ENCODE measurements at regions not wholly inside any gene's neighbourhood (a gene's known extent, or its start where the extent isn't known, plus 50 kb on each side); places are given as distances from the start of the nearest gene placed in this dataset.

GRCh38 chr3:159057621-159058020 lies 255.8 kb downstream of the MFSD1 start:
- TF ChIP-seq CTCF (IDR thresholded peaks at IDR 0.05) (no peak), POLR2A (IDR thresholded peaks at IDR 0.05) (no peak), POLR2AphosphoS5 (IDR thresholded peaks at IDR 0.05) (no peak)
